ENCODE measurements at regions not wholly inside any gene's neighbourhood (a gene's known extent, or its start where the extent isn't known, plus 50 kb on each side); places are given as distances from the start of the nearest gene placed in this dataset.
"Not testable (repeated sequence)": the region's sequence is repeated elsewhere in the genome, so short reads cannot be mapped to it uniquely, and the experiment has no call there.

DNA sequence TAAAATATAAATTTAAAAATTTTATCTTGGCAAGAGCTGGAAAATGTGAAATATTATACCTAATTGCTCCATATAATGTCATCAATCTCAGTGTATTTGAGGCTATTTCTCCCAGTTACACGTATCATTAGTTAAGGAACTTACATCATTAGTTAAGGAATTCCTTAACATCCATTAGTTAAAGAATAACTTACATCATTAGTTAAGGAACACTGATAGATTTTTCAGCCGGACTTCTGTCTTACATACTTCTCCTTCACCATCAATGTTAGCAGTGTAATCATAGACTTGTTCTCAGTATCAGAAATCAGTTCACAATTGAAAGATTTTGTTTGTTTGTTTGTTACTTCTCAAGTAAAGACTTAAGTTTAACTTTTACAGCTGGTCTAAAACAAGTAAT is 524.4 kb upstream of the CHD1 start:
- no peak for TF ChIP-seq CTCF (IDR thresholded peaks at IDR 0.05; ENCODE audit: insufficient read depth, low read depth, low read length, missing control alignments)
- H3K4me3 ChIP-seq (ENCODE audit: low read depth, low read length): no peak overlapping the region
- DNase-seq (ENCODE audit: low read depth): no peak

DNA sequence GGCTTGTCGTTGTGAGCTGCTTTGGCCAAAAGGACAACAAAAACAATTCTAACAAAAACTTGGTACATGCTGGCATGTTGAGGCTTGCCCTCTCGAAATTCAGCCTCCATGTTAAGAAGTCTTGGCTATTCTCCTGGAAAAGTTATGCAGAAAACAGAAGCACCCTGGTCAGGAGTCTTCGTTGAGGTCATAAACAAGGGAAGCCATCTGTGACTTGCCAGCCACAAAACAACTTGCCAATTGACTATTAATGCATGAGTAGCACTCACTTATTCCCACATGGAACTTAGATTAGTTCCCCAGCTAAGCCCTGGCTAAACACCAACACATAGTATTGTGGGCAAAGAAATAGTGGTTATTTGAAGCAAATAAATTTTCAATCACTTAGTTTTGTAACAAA is 521.0 kb upstream of the CHD1 start:
- no peak overlapping the region for H3K4me3 ChIP-seq (ENCODE audit: low read depth, low read length)
- TF ChIP-seq CTCF (IDR thresholded peaks at IDR 0.05; ENCODE audit: insufficient read depth, low read depth, low read length, missing control alignments): no peak
- DNase-seq (ENCODE audit: low read depth): no peak

DNA sequence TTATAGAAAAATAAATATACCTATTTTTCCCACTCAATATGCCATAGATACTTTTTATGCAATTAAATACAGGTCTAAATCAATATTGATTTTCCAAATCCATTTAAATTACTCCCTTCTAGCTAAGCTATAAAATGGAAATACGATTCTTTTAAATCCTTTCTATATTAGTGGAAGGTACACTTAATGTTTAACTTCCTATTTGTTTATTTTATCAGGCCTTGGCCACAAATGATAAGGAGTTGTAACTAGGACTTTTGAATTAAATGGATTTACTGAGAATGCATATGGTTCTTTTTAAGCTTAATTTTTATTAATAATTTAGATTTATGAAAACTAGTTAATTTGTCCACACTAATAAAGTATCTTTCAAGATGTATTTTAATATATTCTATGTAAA is 517.0 kb upstream of the CHD1 start:
- H3K4me3 ChIP-seq (ENCODE audit: low read depth, low read length): no peak overlapping the region
- no peak for DNase-seq (ENCODE audit: low read depth)
- no peak for TF ChIP-seq CTCF (IDR thresholded peaks at IDR 0.05; ENCODE audit: insufficient read depth, low read depth, low read length, missing control alignments)

GRCh38 chr5:99441235-99441634 is 512.4 kb upstream of the CHD1 start:
- no peak overlapping the region for H3K4me3 ChIP-seq (ENCODE audit: low read depth, low read length)
- no peak for TF ChIP-seq CTCF (IDR thresholded peaks at IDR 0.05; ENCODE audit: insufficient read depth, low read depth, low read length, missing control alignments)
- no peak for DNase-seq (ENCODE audit: low read depth)

DNA sequence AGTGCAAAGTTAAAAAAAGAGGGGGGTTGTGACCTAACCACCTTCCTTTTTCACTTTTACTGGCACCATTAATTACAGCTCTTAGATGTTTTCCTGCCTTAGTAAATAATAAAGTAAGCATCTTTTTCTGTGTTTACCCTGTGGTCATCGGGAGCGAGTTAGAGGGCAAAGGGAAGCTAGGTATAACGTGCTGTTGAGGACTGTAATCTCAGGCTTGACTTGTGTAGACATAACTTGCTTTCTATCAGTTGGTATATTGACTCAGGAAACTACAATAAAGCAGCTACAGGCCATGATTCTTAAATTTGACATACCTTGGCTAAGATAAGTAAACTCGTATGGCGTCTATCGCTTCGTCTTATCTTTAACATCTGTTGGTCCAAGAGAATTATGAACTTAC is 509.8 kb upstream of the CHD1 start:
- no peak overlapping the region for H3K4me3 ChIP-seq (ENCODE audit: low read depth, low read length)
- no peak for DNase-seq (ENCODE audit: low read depth)
- TF ChIP-seq CTCF (IDR thresholded peaks at IDR 0.05; ENCODE audit: insufficient read depth, low read depth, low read length, missing control alignments): no peak

GRCh38 chr5:99437986-99438385 is 509.2 kb upstream of the CHD1 start:
- H3K4me3 ChIP-seq (ENCODE audit: low read depth, low read length): no peak overlapping the region
- no peak for DNase-seq (ENCODE audit: low read depth)
- no peak for TF ChIP-seq CTCF (IDR thresholded peaks at IDR 0.05; ENCODE audit: insufficient read depth, low read depth, low read length, missing control alignments)

DNA sequence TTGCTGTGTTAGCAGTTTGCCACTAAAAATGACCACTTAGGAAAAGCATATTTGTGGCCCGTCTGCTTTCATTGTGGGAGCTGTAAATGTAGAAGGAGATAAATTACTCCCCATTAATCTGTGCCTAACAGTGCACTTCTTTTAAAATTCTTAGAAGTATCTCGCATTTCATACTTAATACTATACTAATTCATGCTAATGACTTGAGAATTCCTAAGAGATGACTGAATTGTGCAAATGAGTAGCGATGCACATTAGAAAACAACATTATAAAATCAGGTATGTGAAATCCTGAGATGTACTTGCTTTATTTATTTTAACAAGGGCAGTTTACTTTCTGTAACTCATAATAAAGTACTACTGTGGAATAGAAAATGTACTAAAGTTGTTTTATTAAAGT is 494.6 kb upstream of the CHD1 start:
- DNase-seq (ENCODE audit: low read depth): not testable (repeated sequence)

GRCh38 chr5:99418640-99419039 is 489.8 kb upstream of the CHD1 start:
- DNase-seq (ENCODE audit: low read depth); H3K4me3 ChIP-seq (ENCODE audit: low read depth, low read length): not testable (repeated sequence)

More for the DNA sequence above, 494.6 kb upstream of the CHD1 start:
- H3K4me3 ChIP-seq (ENCODE audit: low read depth, low read length): not testable (repeated sequence)

GRCh38 chr5:99410386-99410785 is 481.6 kb upstream of the CHD1 start:
- DNase-seq (ENCODE audit: low read depth): not testable (repeated sequence)

GRCh38 chr5:99404764-99405302 is 476.0 kb upstream of the CHD1 start:
- not testable (repeated sequence) for DNase-seq (ENCODE audit: low read depth); H3K4me3 ChIP-seq (ENCODE audit: low read depth, low read length)

More at GRCh38 chr5:99410386-99410785, 481.6 kb upstream of the CHD1 start:
- H3K4me3 ChIP-seq (ENCODE audit: low read depth, low read length): not testable (repeated sequence)

DNA sequence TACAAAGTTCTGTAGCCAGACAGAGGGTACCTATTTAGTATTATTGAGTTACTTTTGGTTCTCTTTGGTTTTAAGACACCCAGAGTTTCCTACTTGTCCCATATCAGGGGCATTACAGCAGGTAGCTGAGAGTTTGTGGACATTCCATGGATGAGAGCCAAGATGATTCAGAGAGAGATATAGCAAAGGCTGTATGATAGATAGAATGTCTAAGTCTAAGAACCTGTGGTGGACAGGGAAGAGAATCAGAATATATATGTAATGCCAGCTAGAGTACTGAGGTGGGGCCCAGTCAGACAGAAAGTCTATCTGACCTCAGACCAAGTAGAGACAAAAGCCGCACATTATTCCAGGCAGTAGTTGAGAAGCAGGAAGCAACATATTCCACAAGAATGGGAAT is 471.8 kb upstream of the CHD1 start:
- DNase-seq (ENCODE audit: low read depth): not testable (repeated sequence)

More for the DNA sequence above, 471.8 kb upstream of the CHD1 start:
- H3K4me3 ChIP-seq (ENCODE audit: low read depth, low read length): not testable (repeated sequence)
